GM23338 (cell line): ENCODE measurements at regions not wholly inside any gene's neighbourhood (a gene's known extent, or its start where the extent isn't known, plus 50 kb on each side); places are given as distances from the start of the nearest gene placed in this dataset.

ENCODE experiments used
- CREB1 ChIP-seq: fragments of 250-450 bp; sonication (Bioruptor Pico); IDR thresholded peaks from 2 replicates; pipeline ENCODE4 v1.5.0; 2020; ENCODE audit warnings: low read depth, mild to moderate bottlenecking, moderate library complexity
- EZH2 ChIP-seq: fragments of 200-600 bp; sonication (generic); IDR thresholded peaks from one replicate; pipeline ENCODE4 v1.8.0; 2017; ENCODE audit warnings: antibody characterized with exemption, mild to moderate bottlenecking, low read depth; ENCODE audit not compliant: unreplicated experiment
- EZH2phosphoT487 ChIP-seq: fragments of 200-600 bp; sonication (generic); IDR thresholded peaks from one replicate; pipeline ENCODE4 v1.8.1; 2018; ENCODE audit warnings: antibody characterized with exemption; ENCODE audit not compliant: unreplicated experiment
- JUNB ChIP-seq: IDR thresholded peaks from one replicate; pipeline ENCODE4 v1.6.1; 2016; ENCODE audit warnings: antibody characterized with exemption; ENCODE audit not compliant: unreplicated experiment
- NANOG ChIP-seq: IDR thresholded peaks from 2 replicates; pipeline ENCODE4 v1.6.1; 2016; ENCODE audit warnings: antibody characterized with exemption, borderline replicate concordance
- POLR2AphosphoS5 ChIP-seq: IDR thresholded peaks from 2 replicates; pipeline ENCODE4 v1.6.1; 2016; ENCODE audit warnings: antibody characterized with exemption, low read depth
- STAT1 ChIP-seq: IDR thresholded peaks from one replicate; pipeline ENCODE4 v1.6.1; 2016; ENCODE audit warnings: antibody characterized with exemption; ENCODE audit not compliant: unreplicated experiment
- ZNF114 ChIP-seq: fragments of 250-450 bp; sonication (Bioruptor Pico); IDR thresholded peaks from 2 replicates; pipeline ENCODE4 v1.5.0; 2020; ENCODE audit warnings: mild to moderate bottlenecking, moderate library complexity
- TF ChIP-seq, protein P1 (sequence below), 2 experiments: fragments of 200-600 bp in 1 of 2; sonication (generic) in 1 of 2; conservative IDR thresholded peaks; 2 replicates each; pipeline versions ENCODE4 v1.5.1 to v1.6.1; 2016 to 2017; ENCODE audit warnings: antibody characterized with exemption in 2 of 2, low read depth in 2 of 2, mild to moderate bottlenecking in 2 of 2, moderate library complexity in 1 of 2
- TF ChIP-seq, protein P2 (sequence below): IDR thresholded peaks from one replicate; pipeline ENCODE4 v1.6.1; 2018; ENCODE audit warnings: antibody characterized with exemption; ENCODE audit not compliant: unreplicated experiment
- TF ChIP-seq, protein P3 (sequence below): IDR thresholded peaks from 2 replicates; pipeline ENCODE4 v1.6.1; 2016; ENCODE audit warnings: antibody characterized with exemption
- TF ChIP-seq, protein P4 (sequence below): fragments of 250-450 bp; sonication (Bioruptor Pico); IDR thresholded peaks from 2 replicates; pipeline ENCODE4 v1.5.0; 2020; ENCODE audit warnings: mild to moderate bottlenecking, moderate library complexity

GRCh38 chr4:35562861-35563260 lies 681.5 kb downstream of the ARAP2 start:
- TF ChIP-seq POLR2AphosphoS5 (no peak), STAT1 (no peak), EZH2phosphoT487 (no peak), JUNB (no peak), CREB1 (CRISPR knock-in tag) (no peak), EZH2 (no peak), ZNF114 (no peak), NANOG (no peak)
- TF ChIP-seq, protein P1, sequence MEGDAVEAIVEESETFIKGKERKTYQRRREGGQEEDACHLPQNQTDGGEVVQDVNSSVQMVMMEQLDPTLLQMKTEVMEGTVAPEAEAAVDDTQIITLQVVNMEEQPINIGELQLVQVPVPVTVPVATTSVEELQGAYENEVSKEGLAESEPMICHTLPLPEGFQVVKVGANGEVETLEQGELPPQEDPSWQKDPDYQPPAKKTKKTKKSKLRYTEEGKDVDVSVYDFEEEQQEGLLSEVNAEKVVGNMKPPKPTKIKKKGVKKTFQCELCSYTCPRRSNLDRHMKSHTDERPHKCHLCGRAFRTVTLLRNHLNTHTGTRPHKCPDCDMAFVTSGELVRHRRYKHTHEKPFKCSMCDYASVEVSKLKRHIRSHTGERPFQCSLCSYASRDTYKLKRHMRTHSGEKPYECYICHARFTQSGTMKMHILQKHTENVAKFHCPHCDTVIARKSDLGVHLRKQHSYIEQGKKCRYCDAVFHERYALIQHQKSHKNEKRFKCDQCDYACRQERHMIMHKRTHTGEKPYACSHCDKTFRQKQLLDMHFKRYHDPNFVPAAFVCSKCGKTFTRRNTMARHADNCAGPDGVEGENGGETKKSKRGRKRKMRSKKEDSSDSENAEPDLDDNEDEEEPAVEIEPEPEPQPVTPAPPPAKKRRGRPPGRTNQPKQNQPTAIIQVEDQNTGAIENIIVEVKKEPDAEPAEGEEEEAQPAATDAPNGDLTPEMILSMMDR (conservative IDR thresholded peaks at IDR 0.05; ENCODE audit: low read depth in 2 of 2) = no peak
- TF ChIP-seq, protein P2, sequence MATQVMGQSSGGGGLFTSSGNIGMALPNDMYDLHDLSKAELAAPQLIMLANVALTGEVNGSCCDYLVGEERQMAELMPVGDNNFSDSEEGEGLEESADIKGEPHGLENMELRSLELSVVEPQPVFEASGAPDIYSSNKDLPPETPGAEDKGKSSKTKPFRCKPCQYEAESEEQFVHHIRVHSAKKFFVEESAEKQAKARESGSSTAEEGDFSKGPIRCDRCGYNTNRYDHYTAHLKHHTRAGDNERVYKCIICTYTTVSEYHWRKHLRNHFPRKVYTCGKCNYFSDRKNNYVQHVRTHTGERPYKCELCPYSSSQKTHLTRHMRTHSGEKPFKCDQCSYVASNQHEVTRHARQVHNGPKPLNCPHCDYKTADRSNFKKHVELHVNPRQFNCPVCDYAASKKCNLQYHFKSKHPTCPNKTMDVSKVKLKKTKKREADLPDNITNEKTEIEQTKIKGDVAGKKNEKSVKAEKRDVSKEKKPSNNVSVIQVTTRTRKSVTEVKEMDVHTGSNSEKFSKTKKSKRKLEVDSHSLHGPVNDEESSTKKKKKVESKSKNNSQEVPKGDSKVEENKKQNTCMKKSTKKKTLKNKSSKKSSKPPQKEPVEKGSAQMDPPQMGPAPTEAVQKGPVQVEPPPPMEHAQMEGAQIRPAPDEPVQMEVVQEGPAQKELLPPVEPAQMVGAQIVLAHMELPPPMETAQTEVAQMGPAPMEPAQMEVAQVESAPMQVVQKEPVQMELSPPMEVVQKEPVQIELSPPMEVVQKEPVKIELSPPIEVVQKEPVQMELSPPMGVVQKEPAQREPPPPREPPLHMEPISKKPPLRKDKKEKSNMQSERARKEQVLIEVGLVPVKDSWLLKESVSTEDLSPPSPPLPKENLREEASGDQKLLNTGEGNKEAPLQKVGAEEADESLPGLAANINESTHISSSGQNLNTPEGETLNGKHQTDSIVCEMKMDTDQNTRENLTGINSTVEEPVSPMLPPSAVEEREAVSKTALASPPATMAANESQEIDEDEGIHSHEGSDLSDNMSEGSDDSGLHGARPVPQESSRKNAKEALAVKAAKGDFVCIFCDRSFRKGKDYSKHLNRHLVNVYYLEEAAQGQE = no peak
- TF ChIP-seq, protein P3, sequence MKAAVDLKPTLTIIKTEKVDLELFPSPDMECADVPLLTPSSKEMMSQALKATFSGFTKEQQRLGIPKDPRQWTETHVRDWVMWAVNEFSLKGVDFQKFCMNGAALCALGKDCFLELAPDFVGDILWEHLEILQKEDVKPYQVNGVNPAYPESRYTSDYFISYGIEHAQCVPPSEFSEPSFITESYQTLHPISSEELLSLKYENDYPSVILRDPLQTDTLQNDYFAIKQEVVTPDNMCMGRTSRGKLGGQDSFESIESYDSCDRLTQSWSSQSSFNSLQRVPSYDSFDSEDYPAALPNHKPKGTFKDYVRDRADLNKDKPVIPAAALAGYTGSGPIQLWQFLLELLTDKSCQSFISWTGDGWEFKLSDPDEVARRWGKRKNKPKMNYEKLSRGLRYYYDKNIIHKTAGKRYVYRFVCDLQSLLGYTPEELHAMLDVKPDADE = no peak
- TF ChIP-seq, protein P4, sequence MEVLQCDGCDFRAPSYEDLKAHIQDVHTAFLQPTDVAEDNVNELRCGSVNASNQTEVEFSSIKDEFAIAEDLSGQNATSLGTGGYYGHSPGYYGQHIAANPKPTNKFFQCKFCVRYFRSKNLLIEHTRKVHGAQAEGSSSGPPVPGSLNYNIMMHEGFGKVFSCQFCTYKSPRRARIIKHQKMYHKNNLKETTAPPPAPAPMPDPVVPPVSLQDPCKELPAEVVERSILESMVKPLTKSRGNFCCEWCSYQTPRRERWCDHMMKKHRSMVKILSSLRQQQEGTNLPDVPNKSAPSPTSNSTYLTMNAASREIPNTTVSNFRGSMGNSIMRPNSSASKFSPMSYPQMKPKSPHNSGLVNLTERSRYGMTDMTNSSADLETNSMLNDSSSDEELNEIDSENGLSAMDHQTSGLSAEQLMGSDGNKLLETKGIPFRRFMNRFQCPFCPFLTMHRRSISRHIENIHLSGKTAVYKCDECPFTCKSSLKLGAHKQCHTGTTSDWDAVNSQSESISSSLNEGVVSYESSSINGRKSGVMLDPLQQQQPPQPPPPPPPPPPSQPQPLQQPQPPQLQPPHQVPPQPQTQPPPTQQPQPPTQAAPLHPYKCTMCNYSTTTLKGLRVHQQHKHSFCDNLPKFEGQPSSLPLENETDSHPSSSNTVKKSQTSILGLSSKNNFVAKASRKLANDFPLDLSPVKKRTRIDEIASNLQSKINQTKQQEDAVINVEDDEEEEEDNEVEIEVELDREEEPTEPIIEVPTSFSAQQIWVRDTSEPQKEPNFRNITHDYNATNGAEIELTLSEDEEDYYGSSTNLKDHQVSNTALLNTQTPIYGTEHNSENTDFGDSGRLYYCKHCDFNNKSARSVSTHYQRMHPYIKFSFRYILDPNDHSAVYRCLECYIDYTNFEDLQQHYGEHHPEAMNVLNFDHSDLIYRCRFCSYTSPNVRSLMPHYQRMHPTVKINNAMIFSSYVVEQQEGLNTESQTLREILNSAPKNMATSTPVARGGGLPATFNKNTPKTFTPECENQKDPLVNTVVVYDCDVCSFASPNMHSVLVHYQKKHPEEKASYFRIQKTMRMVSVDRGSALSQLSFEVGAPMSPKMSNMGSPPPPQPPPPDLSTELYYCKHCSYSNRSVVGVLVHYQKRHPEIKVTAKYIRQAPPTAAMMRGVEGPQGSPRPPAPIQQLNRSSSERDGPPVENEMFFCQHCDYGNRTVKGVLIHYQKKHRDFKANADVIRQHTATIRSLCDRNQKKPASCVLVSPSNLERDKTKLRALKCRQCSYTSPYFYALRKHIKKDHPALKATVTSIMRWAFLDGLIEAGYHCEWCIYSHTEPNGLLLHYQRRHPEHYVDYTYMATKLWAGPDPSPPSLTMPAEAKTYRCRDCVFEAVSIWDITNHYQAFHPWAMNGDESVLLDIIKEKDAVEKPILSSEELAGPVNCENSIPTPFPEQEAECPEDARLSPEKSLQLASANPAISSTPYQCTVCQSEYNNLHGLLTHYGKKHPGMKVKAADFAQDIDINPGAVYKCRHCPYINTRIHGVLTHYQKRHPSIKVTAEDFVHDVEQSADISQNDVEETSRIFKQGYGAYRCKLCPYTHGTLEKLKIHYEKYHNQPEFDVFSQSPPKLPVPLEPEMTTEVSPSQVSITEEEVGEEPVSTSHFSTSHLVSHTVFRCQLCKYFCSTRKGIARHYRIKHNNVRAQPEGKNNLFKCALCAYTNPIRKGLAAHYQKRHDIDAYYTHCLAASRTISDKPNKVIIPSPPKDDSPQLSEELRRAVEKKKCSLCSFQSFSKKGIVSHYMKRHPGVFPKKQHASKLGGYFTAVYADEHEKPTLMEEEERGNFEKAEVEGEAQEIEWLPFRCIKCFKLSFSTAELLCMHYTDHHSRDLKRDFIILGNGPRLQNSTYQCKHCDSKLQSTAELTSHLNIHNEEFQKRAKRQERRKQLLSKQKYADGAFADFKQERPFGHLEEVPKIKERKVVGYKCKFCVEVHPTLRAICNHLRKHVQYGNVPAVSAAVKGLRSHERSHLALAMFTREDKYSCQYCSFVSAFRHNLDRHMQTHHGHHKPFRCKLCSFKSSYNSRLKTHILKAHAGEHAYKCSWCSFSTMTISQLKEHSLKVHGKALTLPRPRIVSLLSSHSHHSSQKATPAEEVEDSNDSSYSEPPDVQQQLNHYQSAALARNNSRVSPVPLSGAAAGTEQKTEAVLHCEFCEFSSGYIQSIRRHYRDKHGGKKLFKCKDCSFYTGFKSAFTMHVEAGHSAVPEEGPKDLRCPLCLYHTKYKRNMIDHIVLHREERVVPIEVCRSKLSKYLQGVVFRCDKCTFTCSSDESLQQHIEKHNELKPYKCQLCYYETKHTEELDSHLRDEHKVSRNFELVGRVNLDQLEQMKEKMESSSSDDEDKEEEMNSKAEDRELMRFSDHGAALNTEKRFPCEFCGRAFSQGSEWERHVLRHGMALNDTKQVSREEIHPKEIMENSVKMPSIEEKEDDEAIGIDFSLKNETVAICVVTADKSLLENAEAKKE (CRISPR knock-in tag) = no peak
